ENCODE measurements at regions not wholly inside any gene's neighbourhood (a gene's known extent, or its start where the extent isn't known, plus 50 kb on each side); places are given as distances from the start of the nearest gene placed in this dataset.

- H3K79me1 ChIP-seq (ENCODE audit: insufficient read depth, low read depth, low read length, poor library complexity, severe bottlenecking), result no peaks in the 10 kb centered on the region
- no peaks in the 10 kb centered on the region for H3K9me3 ChIP-seq (ENCODE audit: control insufficient read depth, low read depth, low read length)
- no peak overlapping the region for H3K14ac ChIP-seq (ENCODE audit: insufficient read depth, low read length)
- DNase-seq, result no peak
- H3K18ac ChIP-seq (ENCODE audit: insufficient read length, low read depth, low read length), result no peak overlapping the region
- no peak overlapping the region for H2BK15ac ChIP-seq (ENCODE audit: low read depth, low read length)
- no peak overlapping the region for H3T11ph ChIP-seq (ENCODE audit: low read length)
- H2BK20ac ChIP-seq (ENCODE audit: low read depth, low read length, poor library complexity, severe bottlenecking), result no peak overlapping the region
- Mint-ChIP-seq H3K9me3 (no peaks in the 10 kb centered on the region), H3K27me3 (ENCODE audit: low read depth) (no peaks in the 10 kb centered on the region; the same call in 1 of the 2 replicates), H3K4me3 (no peak overlapping the region), H3K36me3 (ENCODE audit: insufficient read depth in 1 of 3, low read depth in 3 of 3) (no peaks in the 10 kb centered on the region), H3K4me1 (peaks cover 18 to 29% of the 10 kb centered on the region in 2 experiments), H3K27ac (no peak overlapping the region)
- WGBS (ENCODE audit: extremely low coverage, insufficient read length, low lambda C conversion rate), result no CpG with 5 or more reads among the region's 6 CpGs
- no peak overlapping the region for H3K9ac ChIP-seq (ENCODE audit: extremely low read depth, insufficient read length, low read length)
- no peak overlapping the region for H4K8ac ChIP-seq (replicated peaks; ENCODE audit: insufficient read length, low read depth, low read length)
- H3K56ac ChIP-seq (ENCODE audit: insufficient read length, low read depth, low read length), result no peak overlapping the region
- H4K91ac ChIP-seq (ENCODE audit: insufficient read length, low read depth, low read length), result no peak overlapping the region
- H3K4me2 ChIP-seq (ENCODE audit: insufficient read depth, insufficient read length, low read length), result no peak overlapping the region
- no peak overlapping the region for H3K27ac ChIP-seq (ENCODE audit: insufficient read length, low read depth, low read length)
- no peak overlapping the region for H3K4ac ChIP-seq (ENCODE audit: low read depth, low read length)
- no peak for TF ChIP-seq CTCF (conservative IDR thresholded peaks at IDR 0.05)
- H3K79me2 ChIP-seq (ENCODE audit: insufficient read depth, low read length), result no peaks in the 10 kb centered on the region
- H4K5ac ChIP-seq (ENCODE audit: insufficient read length, low read depth, low read length), result no peak overlapping the region
- no peak overlapping the region for H3K23ac ChIP-seq (ENCODE audit: insufficient read length, low read depth, low read length)
- H3K27me3 ChIP-seq (ENCODE audit: insufficient read depth, low read length), result no peaks in the 10 kb centered on the region
- no peak overlapping the region for H2BK12ac ChIP-seq (ENCODE audit: insufficient read length, low read depth, low read length)
- H2AFZ ChIP-seq (ENCODE audit: low read length), result no peak overlapping the region
- H2AK5ac ChIP-seq (ENCODE audit: insufficient read length, low read length), result no peak overlapping the region
- H2BK120ac ChIP-seq (ENCODE audit: low read depth, low read length, poor library complexity, severe bottlenecking), result no peak overlapping the region
- H3K23me2 ChIP-seq (ENCODE audit: insufficient read length, low read depth, low read length, poor library complexity, severe bottlenecking), result no peaks in the 10 kb centered on the region
- no peak overlapping the region for H2BK5ac ChIP-seq (ENCODE audit: insufficient read length, low read length)
- H4K20me1 ChIP-seq (ENCODE audit: control insufficient read depth, insufficient read depth, insufficient read length), result no peaks in the 10 kb centered on the region
- peaks cover 5% of the 10 kb centered on the region; the same call in 1 of the 2 replicates for H3K4me1 ChIP-seq (ENCODE audit: insufficient read depth, low read length)
Observed at GRCh38 chr6:15871276-15871675, 208.4 kb upstream of the DTNBP1 start.
